Prostate gland (tissue), 2 donors: ENCODE measurements at regions not wholly inside any gene's neighbourhood (a gene's known extent, or its start where the extent isn't known, plus 50 kb on each side); places are given as distances from the start of the nearest gene placed in this dataset.
"Not testable (repeated sequence)": the region's sequence is repeated elsewhere in the genome, so short reads cannot be mapped to it uniquely, and the experiment has no call there.

ENCODE experiments used
- DNase-seq: peaks from one replicate; pipeline ENCODE4 v3.0.0-alpha.2; 2019; ENCODE audit warnings: low spot score
- H3K27ac ChIP-seq, 2 donors: fragments of 200-600 bp; sonication (generic); 2 replicates each; pipeline ENCODE4 v1.5.1; 2017 to 2019
- H3K27me3 ChIP-seq: fragments of 200-600 bp; sonication (generic); replicated peaks from 2 replicates; pipeline ENCODE4 v1.5.1; 2019; ENCODE audit not compliant: insufficient read depth
- H3K36me3 ChIP-seq, 2 donors: fragments of 200-600 bp; sonication (generic); 1 replicate in 1 of 2; 2 replicates in 1 of 2; pipeline versions ENCODE4 v1.5.1 to v1.8.1; 2017 to 2019
- H3K4me1 ChIP-seq: fragments of 200-600 bp; sonication (generic); replicated peaks from 2 replicates; pipeline ENCODE4 v1.5.1; 2019
- H3K4me3 ChIP-seq, 2 donors: fragments of 200-600 bp; sonication (generic); 2 replicates each; pipeline ENCODE4 v1.5.1; 2017 to 2019
- H3K9me3 ChIP-seq: fragments of 200-600 bp; sonication (generic); 2 replicates; pipeline ENCODE4 v1.5.1; 2017
- POLR2A ChIP-seq: fragments of 450-650 bp; IDR thresholded peaks from one replicate; pipeline ENCODE4 v1.6.1; 2016; ENCODE audit warnings: antibody characterized with exemption, mild to moderate bottlenecking
- POLR2AphosphoS5 ChIP-seq: sonication (generic); formaldehyde crosslinking; IDR thresholded peaks from one replicate; pipeline ENCODE4 v1.6.1; 2017; ENCODE audit warnings: antibody characterized with exemption
- WGBS: methylation state at CpG from one replicate; pipeline ENCODE4 v1.1.5; 2018; 5-methylcytosine and 5-hydroxymethylcytosine counted together
- intact Hi-C: fragments of 100-400 bp; cut with DNase I; formaldehyde crosslinking; loops from one replicate; pipeline ENCODE4 v1.14.2; 2022
- TF ChIP-seq, protein P1 (sequence below), 4 experiments: fragments of 200-600 bp in 2 of 4; fragments of 450-650 bp in 2 of 4; sonication (generic) in 2 of 4; IDR thresholded peaks; 1 replicate in 3 of 4; 2 replicates in 1 of 4; pipeline ENCODE4 v1.5.1; 2016 to 2019; ENCODE audit warnings: antibody characterized with exemption in 4 of 4, mild to moderate bottlenecking in 2 of 4, moderate library complexity in 2 of 4

DNA sequence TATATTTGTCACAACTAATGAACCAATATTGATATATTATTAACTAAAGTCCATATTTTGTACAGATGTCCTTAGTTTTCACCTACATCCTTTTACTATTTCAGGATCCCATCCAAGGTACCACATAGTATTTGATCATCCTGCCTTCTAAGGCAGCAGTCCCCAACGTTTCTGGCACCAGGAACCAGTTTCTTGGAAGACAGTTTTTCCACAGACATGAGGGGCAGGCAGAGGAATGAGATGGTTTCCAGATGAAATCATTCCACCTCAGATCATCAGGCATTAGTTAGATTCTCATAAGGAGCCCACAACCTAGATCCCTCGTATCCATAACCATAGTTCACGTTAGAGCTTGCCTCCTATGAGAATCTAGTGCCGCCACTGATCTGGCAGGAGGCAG, 82.8 kb upstream of the BCL2L14 start:
- no peaks in the 10 kb centered on the region for H3K4me1 ChIP-seq
- no peak overlapping the region for H3K4me3 ChIP-seq
- intact Hi-C loops = no loop called here
- H3K36me3 ChIP-seq = no peaks in the 10 kb centered on the region
- 70% methylated on average over 4 of the region's 4 CpGs for WGBS
- DNase-seq = no peak
- H3K27ac ChIP-seq = no peak overlapping the region
- TF ChIP-seq, protein P1, sequence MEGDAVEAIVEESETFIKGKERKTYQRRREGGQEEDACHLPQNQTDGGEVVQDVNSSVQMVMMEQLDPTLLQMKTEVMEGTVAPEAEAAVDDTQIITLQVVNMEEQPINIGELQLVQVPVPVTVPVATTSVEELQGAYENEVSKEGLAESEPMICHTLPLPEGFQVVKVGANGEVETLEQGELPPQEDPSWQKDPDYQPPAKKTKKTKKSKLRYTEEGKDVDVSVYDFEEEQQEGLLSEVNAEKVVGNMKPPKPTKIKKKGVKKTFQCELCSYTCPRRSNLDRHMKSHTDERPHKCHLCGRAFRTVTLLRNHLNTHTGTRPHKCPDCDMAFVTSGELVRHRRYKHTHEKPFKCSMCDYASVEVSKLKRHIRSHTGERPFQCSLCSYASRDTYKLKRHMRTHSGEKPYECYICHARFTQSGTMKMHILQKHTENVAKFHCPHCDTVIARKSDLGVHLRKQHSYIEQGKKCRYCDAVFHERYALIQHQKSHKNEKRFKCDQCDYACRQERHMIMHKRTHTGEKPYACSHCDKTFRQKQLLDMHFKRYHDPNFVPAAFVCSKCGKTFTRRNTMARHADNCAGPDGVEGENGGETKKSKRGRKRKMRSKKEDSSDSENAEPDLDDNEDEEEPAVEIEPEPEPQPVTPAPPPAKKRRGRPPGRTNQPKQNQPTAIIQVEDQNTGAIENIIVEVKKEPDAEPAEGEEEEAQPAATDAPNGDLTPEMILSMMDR (IDR thresholded peaks at IDR 0.05) = no peak
- TF ChIP-seq POLR2A (no peak), POLR2AphosphoS5 (no peak)
- H3K9me3 ChIP-seq = no peaks in the 10 kb centered on the region
- no peaks in the 10 kb centered on the region for H3K27me3 ChIP-seq

DNA sequence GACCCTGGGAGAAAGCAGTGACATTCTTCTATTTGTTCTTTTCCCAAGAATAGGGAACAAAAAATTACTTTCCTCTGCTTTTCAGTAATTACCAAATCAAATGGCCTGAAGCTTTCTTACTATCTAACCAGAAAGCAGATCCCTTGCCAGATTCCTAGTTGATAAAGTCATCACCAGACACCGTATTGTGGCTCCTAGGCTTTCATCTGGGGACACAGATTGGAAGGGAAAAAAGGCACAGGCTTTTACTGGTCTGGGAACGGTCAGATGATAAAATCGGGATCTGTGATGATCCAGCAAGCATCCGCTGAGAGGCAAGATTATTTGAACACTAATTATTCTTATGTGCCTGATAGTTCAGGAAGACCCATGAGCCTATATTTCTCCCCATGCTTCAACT, 79.1 kb upstream of the BCL2L14 start:
- H3K4me1 ChIP-seq = no peaks in the 10 kb centered on the region
- H3K9me3 ChIP-seq = no peaks in the 10 kb centered on the region
- H3K36me3 ChIP-seq = no peaks in the 10 kb centered on the region
- H3K27me3 ChIP-seq = no peaks in the 10 kb centered on the region
- 74% methylated on average over 4 of the region's 4 CpGs for WGBS
- intact Hi-C loops = no loop called here
- TF ChIP-seq POLR2A (no peak), POLR2AphosphoS5 (no peak)
- TF ChIP-seq, protein P1 (IDR thresholded peaks at IDR 0.05) = no peak
- DNase-seq = no peak
- H3K4me3 ChIP-seq = no peak overlapping the region
- H3K27ac ChIP-seq = no peak overlapping the region

DNA sequence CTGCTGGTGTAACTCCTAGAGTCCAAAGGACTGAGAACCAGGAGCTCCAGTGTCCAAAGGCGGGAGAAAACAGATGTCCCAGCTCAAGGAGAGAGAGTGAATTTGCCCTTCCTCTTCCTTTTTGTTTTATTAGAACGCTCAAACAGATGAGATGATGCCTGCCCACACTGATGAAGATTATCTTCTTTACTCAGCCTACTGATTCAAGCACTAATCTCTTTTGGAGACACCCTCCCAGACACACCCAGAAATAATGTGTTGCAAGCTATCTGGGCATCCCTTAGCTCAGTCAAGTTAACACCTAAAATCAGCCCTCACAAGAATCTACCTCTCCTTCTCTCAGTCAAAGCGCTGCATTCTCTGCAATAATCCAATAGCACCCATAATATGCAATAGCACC, 78.2 kb upstream of the BCL2L14 start:
- H3K9me3 ChIP-seq = no peaks in the 10 kb centered on the region
- no peak overlapping the region for H3K27ac ChIP-seq
- no peaks in the 10 kb centered on the region for H3K4me1 ChIP-seq
- WGBS = 98% methylated on average over 3 of the region's 3 CpGs
- H3K36me3 ChIP-seq = no peaks in the 10 kb centered on the region
- TF ChIP-seq POLR2A (no peak), POLR2AphosphoS5 (no peak)
- TF ChIP-seq, protein P1 (IDR thresholded peaks at IDR 0.05) = no peak
- H3K4me3 ChIP-seq = no peak overlapping the region
- intact Hi-C loops = no loop called here
- no peaks in the 10 kb centered on the region for H3K27me3 ChIP-seq
- DNase-seq = no peak

DNA sequence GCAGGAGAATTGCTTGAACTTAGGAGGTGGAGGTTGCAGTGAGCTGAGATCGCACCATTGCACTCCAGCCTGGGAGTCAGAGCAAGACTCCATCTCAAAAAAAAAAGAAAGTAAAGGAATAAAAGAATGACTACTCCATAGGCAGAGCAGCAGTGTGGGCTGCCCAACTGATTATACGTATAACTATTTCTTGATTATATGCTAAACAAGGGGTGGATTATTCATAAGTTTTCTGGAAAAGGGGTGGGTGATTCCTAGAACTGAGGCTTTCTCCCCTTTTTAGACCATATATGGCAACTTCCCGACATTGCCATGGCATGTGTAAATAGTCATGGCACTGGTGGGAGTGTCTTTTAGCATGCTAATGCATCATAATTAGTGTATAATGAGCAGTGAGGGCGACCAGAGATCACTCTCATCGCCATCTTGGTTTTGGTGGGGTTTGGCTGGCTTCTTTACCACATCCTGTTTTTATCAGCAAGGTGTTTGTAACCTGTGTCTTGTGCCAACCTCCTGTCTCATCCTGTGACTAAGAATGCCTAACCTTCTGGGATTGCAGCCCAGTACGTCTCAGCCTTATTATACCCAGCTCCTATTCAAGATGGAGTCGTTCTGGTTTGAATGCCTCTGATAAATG, 72.3 kb upstream of the BCL2L14 start:
- H3K27me3 ChIP-seq, H3K27ac ChIP-seq, intact Hi-C loops, DNase-seq, H3K9me3 ChIP-seq, H3K4me3 ChIP-seq, H3K4me1 ChIP-seq, H3K36me3 ChIP-seq: not testable (repeated sequence)
- WGBS = 72% methylated on average over 7 of the region's 7 CpGs

DNA sequence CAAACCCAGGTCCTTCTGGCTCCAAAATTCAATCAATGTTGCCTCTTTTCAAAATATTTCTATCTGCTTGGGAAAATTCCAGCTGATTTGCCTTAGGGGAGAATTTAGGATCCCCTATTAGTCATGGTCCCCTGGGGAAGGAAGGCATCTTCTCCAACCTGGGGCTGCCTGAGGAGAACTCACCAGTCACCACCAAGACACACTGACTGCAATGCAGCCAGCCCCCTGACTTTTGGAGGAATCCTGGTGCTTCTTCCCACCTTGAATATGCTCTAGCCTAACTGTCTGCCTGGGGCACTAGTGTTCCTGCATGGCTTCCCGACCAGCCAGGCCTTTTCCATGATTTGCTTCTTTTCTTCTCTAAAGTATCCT, 71.8 kb upstream of the BCL2L14 start:
- intact Hi-C loops = no loop called here
- H3K36me3 ChIP-seq = no peaks in the 10 kb centered on the region
- no peak overlapping the region for H3K27ac ChIP-seq
- H3K4me1 ChIP-seq = no peaks in the 10 kb centered on the region
- H3K27me3 ChIP-seq = no peaks in the 10 kb centered on the region
- DNase-seq = no peak
- TF ChIP-seq POLR2A (no peak), POLR2AphosphoS5 (no peak)
- TF ChIP-seq, protein P1 (IDR thresholded peaks at IDR 0.05) = no peak
- no peak overlapping the region for H3K4me3 ChIP-seq
- 93% methylated on average over 1 of the region's 1 CpG for WGBS
- H3K9me3 ChIP-seq = no peaks in the 10 kb centered on the region
